Skeletal muscle tissue (tissue), 3 donors: ENCODE measurements at regions not wholly inside any gene's neighbourhood (a gene's known extent, or its start where the extent isn't known, plus 50 kb on each side); places are given as distances from the start of the nearest gene placed in this dataset.

Experiments
- H3K27ac ChIP-seq: one replicate; pipeline ENCODE4 v1.7.0; 2013; ENCODE audit warnings: mild to moderate bottlenecking, low read depth, low read length, inconsistent platforms
- H3K27me3 ChIP-seq, 3 donors: one replicate each; pipeline ENCODE4 v1.7.0; 2013; ENCODE audit warnings: low read length in 3 of 3; ENCODE audit not compliant: control insufficient read depth in 3 of 3, insufficient read depth in 3 of 3
- H3K36me3 ChIP-seq, 3 donors: one replicate each; pipeline ENCODE4 v1.7.0; 2013; ENCODE audit warnings: low read length in 3 of 3; ENCODE audit not compliant: control insufficient read depth in 3 of 3, insufficient read depth in 3 of 3
- H3K4me1 ChIP-seq, 3 donors: one replicate each; pipeline ENCODE4 v1.7.0; 2013; ENCODE audit warnings: low read length in 3 of 3, mild to moderate bottlenecking in 3 of 3; ENCODE audit not compliant: control insufficient read depth in 3 of 3, insufficient read depth in 3 of 3
- H3K4me3 ChIP-seq, 3 donors: one replicate each; pipeline ENCODE4 v1.7.0; 2013; ENCODE audit warnings: low read length in 3 of 3
- H3K9ac ChIP-seq, 3 donors: one replicate each; pipeline ENCODE4 v1.7.0; 2013; ENCODE audit warnings: low read length in 3 of 3, mild to moderate bottlenecking in 3 of 3, moderate library complexity in 2 of 3, low read depth in 1 of 3
- H3K9me3 ChIP-seq, 3 donors: one replicate each; pipeline ENCODE4 v1.7.0; 2013; ENCODE audit warnings: low read length in 3 of 3; ENCODE audit not compliant: control insufficient read depth in 3 of 3
- donor health status: Osteomylitis.

GRCh38 chr1:29460694-29461093 is 224.4 kb downstream of the PTPRU start:
- Histone ChIP-seq H3K9ac (no peak overlapping the region), H3K27me3 (peaks cover 0 to 13% (median 7%) of the 10 kb centered on the region in 3 donors), H3K9me3 (peaks cover 0 to 4% (median 4%) of the 10 kb centered on the region in 3 donors), H3K4me3 (no peak overlapping the region), H3K4me1 (no peaks in the 10 kb centered on the region), H3K36me3 (no peaks in the 10 kb centered on the region), H3K27ac (no peak overlapping the region)

- peaks cover 0 to 4% (median 2%) of the 10 kb centered on the region in 3 donors for H3K9me3 ChIP-seq
- H3K4me3 ChIP-seq, result no peak overlapping the region
- no peak overlapping the region for H3K9ac ChIP-seq
- peaks cover 0 to 19% (median 12%) of the 10 kb centered on the region in 3 donors for H3K27me3 ChIP-seq
- H3K4me1 ChIP-seq, result no peaks in the 10 kb centered on the region
- H3K36me3 ChIP-seq, result no peaks in the 10 kb centered on the region
- H3K27ac ChIP-seq, result no peak overlapping the region
These were observed 223.8 kb downstream of the PTPRU start for GRCh38 chr1:29460041-29460610.

GRCh38 chr1:29459620-29459945 is 223.3 kb downstream of the PTPRU start:
- Histone ChIP-seq H3K4me1 (no peaks in the 10 kb centered on the region), H3K27me3 (peaks cover 0 to 20% (median 15%) of the 10 kb centered on the region in 3 donors)

GRCh38 chr1:29458737-29459619 is 222.7 kb downstream of the PTPRU start:
- no peaks in the 10 kb centered on the region for H3K4me1 ChIP-seq
- peaks cover 0 to 4% (median 0%) of the 10 kb centered on the region in 3 donors for H3K9me3 ChIP-seq
- H3K36me3 ChIP-seq, result no peaks in the 10 kb centered on the region
- no peak overlapping the region for H3K4me3 ChIP-seq
- peaks cover 0 to 20% (median 18%) of the 10 kb centered on the region in 3 donors for H3K27me3 ChIP-seq
- H3K27ac ChIP-seq, result no peak overlapping the region
- H3K9ac ChIP-seq, result no peak overlapping the region

More at GRCh38 chr1:29459620-29459945, 223.3 kb downstream of the PTPRU start:
- no peaks in the 10 kb centered on the region for H3K36me3 ChIP-seq
- peaks cover 0 to 4% (median 0%) of the 10 kb centered on the region in 3 donors for H3K9me3 ChIP-seq
- no peak overlapping the region for H3K27ac ChIP-seq
- no peak overlapping the region for H3K9ac ChIP-seq
- H3K4me3 ChIP-seq, result no peak overlapping the region

GRCh38 chr1:29457496-29458368 is 221.4 kb downstream of the PTPRU start:
- Histone ChIP-seq H3K27ac (no peak overlapping the region), H3K36me3 (no peaks in the 10 kb centered on the region), H3K4me3 (no peak overlapping the region), H3K4me1 (no peaks in the 10 kb centered on the region), H3K27me3 (peaks cover 0 to 20% (median 18%) of the 10 kb centered on the region in 3 donors), H3K9ac (no peak overlapping the region), H3K9me3 (peaks cover 0 to 4% (median 0%) of the 10 kb centered on the region in 3 donors)

GRCh38 chr1:29456685-29457435 is 220.5 kb downstream of the PTPRU start:
- Histone ChIP-seq H3K9me3 (peaks cover 0 to 4% (median 0%) of the 10 kb centered on the region in 3 donors), H3K4me1 (no peaks in the 10 kb centered on the region), H3K27me3 (peaks cover 0 to 20% (median 18%) of the 10 kb centered on the region in 3 donors), H3K9ac (no peak overlapping the region), H3K36me3 (no peaks in the 10 kb centered on the region), H3K27ac (no peak overlapping the region), H3K4me3 (no peak overlapping the region)

GRCh38 chr1:29455781-29456180 is 219.5 kb downstream of the PTPRU start:
- Histone ChIP-seq H3K9me3 (peaks cover 0 to 4% (median 0%) of the 10 kb centered on the region in 3 donors), H3K27ac (no peak overlapping the region), H3K4me1 (no peaks in the 10 kb centered on the region), H3K27me3 (peaks cover 0 to 19% (median 18%) of the 10 kb centered on the region in 3 donors), H3K36me3 (no peaks in the 10 kb centered on the region), H3K9ac (no peak overlapping the region), H3K4me3 (no peak overlapping the region)

- Histone ChIP-seq H3K4me1 (peaks cover 0 to 3% (median 0%) of the 10 kb centered on the region in 3 donors), H3K4me3 (no peak overlapping the region), H3K27ac (no peak overlapping the region), H3K36me3 (no peaks in the 10 kb centered on the region), H3K9ac (no peak overlapping the region), H3K27me3 (peaks cover 0 to 18% (median 14%) of the 10 kb centered on the region in 3 donors), H3K9me3 (peaks cover 0 to 4% (median 0%) of the 10 kb centered on the region in 3 donors)
These were observed 218.5 kb downstream of the PTPRU start for GRCh38 chr1:29454616-29455380.
